Lung (tissue), 11 donors: ENCODE measurements at regions not wholly inside any gene's neighbourhood (a gene's known extent, or its start where the extent isn't known, plus 50 kb on each side); places are given as distances from the start of the nearest gene placed in this dataset.

Source experiments
- ATAC-seq: fragments of 200-7000 bp; cut with Tn5 transposase; one replicate; pipeline ENCODE4 v1.9.1; 2020; ENCODE audit warnings: moderate number of reproducible peaks; ENCODE audit not compliant: insufficient read depth, low FRiP score
- DNase-seq, 3 donors: peaks; one replicate each; pipeline ENCODE4 v3.0.0-alpha.2; 2013 to 2017
- H3K27ac ChIP-seq, 2 donors: one replicate each; pipeline ENCODE4 v1.5.1; 2013; ENCODE audit warnings: mild to moderate bottlenecking in 2 of 2, moderate library complexity in 2 of 2, control low read depth in 1 of 2, inconsistent platforms in 1 of 2, low read depth in 1 of 2, low read length in 1 of 2
- H3K27me3 ChIP-seq, 3 donors: one replicate each; pipeline ENCODE4 v1.5.1; 2013; ENCODE audit warnings: low read length in 2 of 3; ENCODE audit not compliant: control insufficient read depth in 3 of 3, insufficient read depth in 3 of 3
- H3K36me3 ChIP-seq, 4 donors: one replicate each; pipeline ENCODE4 v1.5.1; 2013; ENCODE audit warnings: low read length in 4 of 4, mild to moderate bottlenecking in 1 of 4, moderate library complexity in 1 of 4; ENCODE audit not compliant: control insufficient read depth in 4 of 4, insufficient read depth in 4 of 4
- H3K4me1 ChIP-seq, 5 donors: one replicate each; pipeline ENCODE4 v1.5.1; 2013; ENCODE audit warnings: low read length in 5 of 5, mild to moderate bottlenecking in 2 of 5, moderate library complexity in 1 of 5; ENCODE audit not compliant: control insufficient read depth in 5 of 5, insufficient read depth in 5 of 5
- H3K4me3 ChIP-seq: one replicate; pipeline ENCODE4 v1.5.1; 2013; ENCODE audit warnings: mild to moderate bottlenecking, control low read depth, moderate library complexity
- H3K9ac ChIP-seq, 2 donors: one replicate each; pipeline ENCODE4 v1.5.1; 2013; ENCODE audit warnings: low read length in 2 of 2, control low read depth in 1 of 2; ENCODE audit not compliant: insufficient read depth in 1 of 2
- H3K9me3 ChIP-seq, 4 donors: one replicate each; pipeline ENCODE4 v1.5.1; 2013; ENCODE audit warnings: low read length in 3 of 4, mild to moderate bottlenecking in 1 of 4, moderate library complexity in 1 of 4; ENCODE audit not compliant: control insufficient read depth in 4 of 4, insufficient read depth in 3 of 4
- CTCF ChIP-seq: IDR thresholded peaks from 2 replicates; pipeline ENCODE4 v1.5.1; 2012; ENCODE audit warnings: mild to moderate bottlenecking; ENCODE audit errors: control extremely low read depth, extremely low read depth
- WGBS, 2 donors: extraction: QIAGEN DNeasy Blood & Tissue Kit; methylation state at CpG; one replicate each; pipeline ENCODE4 v1.1.7; 2013; 5-methylcytosine and 5-hydroxymethylcytosine counted together
- donor health status: control.
- donor health status: control.
- donor health status: Bipolar disorder and iron deficiency.
- donor health status: healthy.
- donor health status: DM: yes; HTN: yes; CAD: no.

- H3K4me1 ChIP-seq: peaks cover 0 to 63% (median 13%) of the 10 kb centered on the region in 5 donors
- 53 to 72% methylated on average over 2 of the region's 2 CpGs for WGBS, 2 donors
- DNase-seq: no peak
- H3K27me3 ChIP-seq: no peaks in the 10 kb centered on the region
- H3K4me3 ChIP-seq: no peak overlapping the region
- H3K36me3 ChIP-seq: no peaks in the 10 kb centered on the region
- no peaks in the 10 kb centered on the region for H3K9me3 ChIP-seq
- no peak for TF ChIP-seq CTCF
- no peak overlapping the region for H3K9ac ChIP-seq
- H3K27ac ChIP-seq: peak overlapping the region; percentile 50 to 80
- ATAC-seq: no peak
Measured at GRCh38 chr12:123063535-123063934, 83.1 kb downstream of the ARL6IP4 start.

GRCh38 chr12:123062681-123063486, 82.4 kb downstream of the ARL6IP4 start:
- Histone ChIP-seq H3K27ac (peak overlapping the region; percentile 50 to 80), H3K4me1 (peaks cover 0 to 63% (median 13%) of the 10 kb centered on the region in 5 donors), H3K36me3 (no peaks in the 10 kb centered on the region), H3K27me3 (no peaks in the 10 kb centered on the region), H3K4me3 (no peak overlapping the region), H3K9me3 (no peaks in the 10 kb centered on the region), H3K9ac (no peak overlapping the region)
- WGBS, 2 donors: 40 to 41% methylated on average over 9 of the region's 9 CpGs
- DNase-seq (no peak), ATAC-seq (peak; percentile 20)
- no peak for TF ChIP-seq CTCF

DNA sequence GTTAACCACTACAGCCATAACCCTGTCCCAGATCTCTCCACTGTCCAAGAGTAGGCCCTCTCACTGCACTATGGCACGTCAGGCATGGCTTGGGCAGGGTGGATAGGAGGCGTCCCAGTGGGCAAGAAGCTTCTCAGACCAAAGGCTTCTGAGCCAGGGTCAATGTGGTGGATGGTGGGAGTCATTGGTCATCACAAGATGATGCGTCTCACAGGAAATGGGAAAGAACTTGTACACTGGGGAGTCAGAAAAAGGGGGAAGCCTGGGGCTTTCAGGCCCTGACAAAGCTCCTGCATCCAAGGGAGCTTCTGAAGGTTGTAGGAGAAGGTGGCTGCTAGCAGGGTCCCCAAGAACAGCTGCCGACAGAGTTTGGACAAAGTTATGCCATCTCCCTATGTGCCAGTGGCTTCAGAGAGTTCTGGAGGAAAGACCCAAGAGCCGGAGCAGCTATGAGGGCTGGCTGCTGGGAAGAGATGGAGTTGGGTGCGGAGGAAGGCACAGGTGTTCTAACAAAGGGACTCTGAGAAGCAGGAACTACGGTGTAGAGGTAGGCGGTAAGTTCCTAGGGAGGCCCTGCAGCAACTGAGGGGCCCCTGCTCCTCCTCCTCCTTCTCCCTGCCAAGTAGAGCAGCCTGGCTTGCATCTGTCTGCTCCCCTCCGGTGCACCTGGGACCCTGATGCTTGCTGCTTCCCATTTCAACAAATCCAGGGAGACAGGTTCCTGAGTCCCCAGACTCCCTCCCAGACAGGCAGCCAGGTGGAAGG, 81.1 kb downstream of the ARL6IP4 start:
- H3K9ac ChIP-seq: no peak overlapping the region
- WGBS, 2 donors: 91 to 93% methylated on average over 9 of the region's 9 CpGs

More for the DNA sequence above, 81.1 kb downstream of the ARL6IP4 start:
- peak overlapping the region; percentile 9 to 73 for H3K27ac ChIP-seq
- no peaks in the 10 kb centered on the region for H3K36me3 ChIP-seq
- peaks cover 0 to 61% (median 13%) of the 10 kb centered on the region in 5 donors for H3K4me1 ChIP-seq
- no peak overlapping the region for H3K4me3 ChIP-seq
- no peaks in the 10 kb centered on the region for H3K27me3 ChIP-seq
- ATAC-seq (no peak), DNase-seq (no peak)
- no peaks in the 10 kb centered on the region for H3K9me3 ChIP-seq
- no peak for TF ChIP-seq CTCF
